K562 (cell line): ENCODE measurements at regions not wholly inside any gene's neighbourhood (a gene's known extent, or its start where the extent isn't known, plus 50 kb on each side); places are given as distances from the start of the nearest gene placed in this dataset.

Experiments used
- ATAC-seq: fragments of 200-7000 bp; cut with Tn5 transposase; 3 replicates; pipeline ENCODE4 v1.9.1; 2020; ENCODE audit warnings: moderate library complexity
- BruUV-seq: library from RNA; stranded (reverse); fragments of 400-500 nt; replicated peaks from 2 replicates; lab custom pipeline; 2021; lab: Mats Ljungman, UMichigan
- CTCF ChIA-PET: fragments of 300-600 bp; formaldehyde crosslinking; extraction: SDS; loops from one replicate; lab custom pipeline; 2021; ENCODE audit warnings: low intra/inter-chr PET ratio; lab: Yijun Ruan, JAX
- POLR2A ChIA-PET: fragments of 300-600, 350-650 bp; sonication (Branson Sonifier 250); formaldehyde crosslinking; extraction: SDS; loops from one replicate; lab custom pipeline; 2021; ENCODE audit warnings: antibody characterized with exemption, inconsistent platforms; lab: Yijun Ruan, JAX
- DNase-seq, 4 experiments: peaks; one replicate each; pipeline versions ENCODE4 v3.0.0 to v3.0.0-alpha.2; 2011 to 2018; ENCODE audit warnings: low spot score in 3 of 4, mixed read lengths in 3 of 4; ENCODE audit errors: extremely low read depth in 1 of 4
- FAIRE-seq: peaks from 2 replicates; lab custom pipeline; 2011; peaks lifted over from hg19 to GRCh38; lab: Jason Lieb, UNC
- H2AFZ ChIP-seq: 2 replicates; pipeline ENCODE4 v1.6.0; 2011; ENCODE audit warnings: low read depth, low read length, control low read depth, inconsistent platforms
- H3K27ac ChIP-seq: fragments of 200-600 bp; 3 replicates; pipeline ENCODE4 v1.8.0; 2011; ENCODE audit warnings: low read depth, mild to moderate bottlenecking, control low read depth, inconsistent platforms, low read length, moderate library complexity, mixed read lengths; ENCODE audit errors: extremely low read depth
- H3K27me3 ChIP-seq, 2 experiments: fragments of 300-600 bp in 1 of 2; 2 replicates in 1 of 2; 3 replicates in 1 of 2; pipeline versions ENCODE4 v1.6.0 to v1.8.0; 2011; ENCODE audit warnings: inconsistent platforms in 2 of 2, low read length in 2 of 2, mild to moderate bottlenecking in 1 of 2, mixed read lengths in 1 of 2, moderate library complexity in 1 of 2; ENCODE audit not compliant: control insufficient read depth in 2 of 2, insufficient read depth in 2 of 2
- H3K36me3 ChIP-seq: fragments of 300-600 bp; 3 replicates; pipeline ENCODE4 v1.8.0; 2011; ENCODE audit warnings: mild to moderate bottlenecking, low read length, inconsistent platforms; ENCODE audit not compliant: control insufficient read depth, insufficient read depth
- H3K4me1 ChIP-seq, 2 experiments: fragments of 200-600 bp in 1 of 2; replicated peaks in 1 of 2; 2 replicates in 1 of 2; 3 replicates in 1 of 2; pipeline versions ENCODE4 v1.5.1 to v1.8.0; 2011; ENCODE audit warnings: inconsistent platforms in 2 of 2, low read length in 2 of 2, mild to moderate bottlenecking in 1 of 2, mixed read lengths in 1 of 2, moderate library complexity in 1 of 2; ENCODE audit not compliant: control insufficient read depth in 2 of 2, insufficient read depth in 2 of 2
- H3K4me2 ChIP-seq: 2 replicates; pipeline ENCODE4 v1.6.1; 2011; ENCODE audit warnings: low read length, control low read depth, inconsistent platforms, mixed read lengths; ENCODE audit not compliant: insufficient read depth
- H3K4me3 ChIP-seq: fragments of 200-600 bp; sonication (generic), shearing (Covaris generic); 2 replicates; pipeline ENCODE4 v1.5.1; 2016; ENCODE audit warnings: control low read depth, inconsistent platforms
- H3K79me2 ChIP-seq: fragments of 200-600 bp; 3 replicates; pipeline ENCODE4 v1.8.0; 2011; ENCODE audit warnings: low read length, inconsistent platforms; ENCODE audit not compliant: control insufficient read depth, insufficient read depth
- H3K9ac ChIP-seq, 2 experiments: 2 replicates each; pipeline versions ENCODE4 v1.6.0 to v1.6.1; 2011; ENCODE audit warnings: low read depth in 2 of 2, low read length in 2 of 2, control low read depth in 1 of 2, inconsistent platforms in 1 of 2, mild to moderate bottlenecking in 1 of 2, mixed read lengths in 1 of 2; ENCODE audit not compliant: insufficient read depth in 1 of 2
- H3K9me1 ChIP-seq: one replicate; pipeline ENCODE4 v1.6.0; 2011; ENCODE audit warnings: inconsistent platforms, mild to moderate bottlenecking, low read length, moderate library complexity; ENCODE audit not compliant: control insufficient read depth, insufficient read depth
- H3K9me3 ChIP-seq: replicated peaks from 2 replicates; pipeline ENCODE4 v1.5.1; 2011; ENCODE audit warnings: low read depth, low read length, inconsistent platforms; ENCODE audit not compliant: control insufficient read depth, insufficient read depth
- H4K20me1 ChIP-seq: replicated peaks from 2 replicates; pipeline ENCODE4 v1.6.1; 2011; ENCODE audit warnings: low read length, inconsistent platforms, mixed read lengths; ENCODE audit not compliant: control insufficient read depth, insufficient read depth
- HLTF ChIP-seq: fragments of 450-650 bp; IDR thresholded peaks from 2 replicates; pipeline ENCODE4 v1.6.1; 2016
- RBFOX2 ChIP-seq: fragments of 200-400 bp; formaldehyde crosslinking; IDR thresholded peaks from 2 replicates; pipeline ENCODE4 v1.6.1; 2017; ENCODE audit warnings: low read depth, mild to moderate bottlenecking, low read length, moderate library complexity
- RFX1 ChIP-seq: fragments of 450-650 bp; IDR thresholded peaks from 2 replicates; pipeline ENCODE4 v1.6.1; 2016; ENCODE audit warnings: mild to moderate bottlenecking, moderate library complexity
- SMAD4 ChIP-seq: fragments of 250-450 bp; sonication (Bioruptor Pico); conservative IDR thresholded peaks from 2 replicates; pipeline ENCODE4 v1.8.0; 2021; ENCODE audit warnings: inconsistent platforms, mild to moderate bottlenecking, moderate library complexity
- ZNF318 ChIP-seq, 2 experiments: fragments of 450-650 bp; IDR thresholded peaks; 2 replicates each; pipeline ENCODE4 v1.6.1; 2016; ENCODE audit warnings: mild to moderate bottlenecking in 2 of 2, borderline replicate concordance in 1 of 2, low read depth in 1 of 2, moderate library complexity in 1 of 2
- ZNF584 ChIP-seq: fragments of 200-800 bp; sonication (Bioruptor generic); IDR thresholded peaks from 2 replicates; pipeline ENCODE4 v1.6.1; 2016; ENCODE audit warnings: low read depth, mild to moderate bottlenecking, missing genetic modification characterization, missing compliant biosample characterization
- WGBS: fragments of 100-300 bp; shearing (Covaris generic); methylation state at CpG from one replicate; pipeline ENCODE4 v1.1.6; 2016; ENCODE audit warnings: low coverage, mixed read lengths; ENCODE audit not compliant: insufficient coverage; ENCODE audit errors: missing lambda C conversion rate; 5-methylcytosine and 5-hydroxymethylcytosine counted together
- in situ Hi-C: fragments of 300-500 bp; cut with MboI; formaldehyde crosslinking; loops from 4 replicates; pipeline ENCODE4 v1.15.0; 2018; ENCODE audit warnings: inconsistent platforms, mixed read lengths
- intact Hi-C: fragments of 100-400 bp; cut with micrococcal nuclease; formaldehyde crosslinking; loops from 2 replicates; pipeline ENCODE4 v1.14.2; 2022

GRCh38 chr2:59538398-59538911, 1015.0 kb downstream of the BCL11A start:
- in situ Hi-C loops (no loop called here), intact Hi-C loops (no loop called here)
- Histone ChIP-seq H3K9me3 (no peaks in the 10 kb centered on the region), H3K36me3 (no peaks in the 10 kb centered on the region), H3K27me3 (no peaks in the 10 kb centered on the region), H3K4me1 (no peaks in the 10 kb centered on the region), H3K9ac (no peak overlapping the region), H3K27ac (no peak overlapping the region), H3K79me2 (no peaks in the 10 kb centered on the region), H3K4me3 (no peak overlapping the region), H2AFZ (no peak overlapping the region), H3K4me2 (no peak overlapping the region), H3K9me1 (no peaks in the 10 kb centered on the region), H4K20me1 (no peaks in the 10 kb centered on the region)
- POLR2A ChIA-PET: no interaction called here
- DNase-seq (no peak), ATAC-seq (no peak), FAIRE-seq (no peak)
- CTCF ChIA-PET: no interaction called here
- TF ChIP-seq RBFOX2: no peak
- no peak for TF ChIP-seq SMAD4 (CRISPR knock-in tag)
- no peak for TF ChIP-seq RFX1
- WGBS: 0% methylated on average over 2 of the region's 2 CpGs
- no TSS peak for BruUV-seq

- ChIA-PET CTCF (no interaction called here), POLR2A (no interaction called here)
- Histone ChIP-seq H3K4me2 (no peak overlapping the region), H3K79me2 (no peaks in the 10 kb centered on the region), H3K4me3 (no peak overlapping the region), H2AFZ (no peak overlapping the region), H3K9ac (no peak overlapping the region), H3K36me3 (no peaks in the 10 kb centered on the region), H3K9me1 (no peaks in the 10 kb centered on the region), H3K27me3 (no peaks in the 10 kb centered on the region), H3K4me1 (no peaks in the 10 kb centered on the region), H3K27ac (no peak overlapping the region), H3K9me3 (no peaks in the 10 kb centered on the region; the same call in 1 of the 2 replicates), H4K20me1 (no peaks in the 10 kb centered on the region)
- no peak for ATAC-seq
- DNase-seq: no peak
- no TSS peak for BruUV-seq
- no peak for FAIRE-seq
- WGBS: 0% methylated on average over 3 of the region's 3 CpGs
- in situ Hi-C loops: no loop called here
- intact Hi-C loops: no loop called here
- no peak for TF ChIP-seq HLTF
- no peak for TF ChIP-seq ZNF318 (IDR thresholded peaks at IDR 0.05; ENCODE audit: borderline replicate concordance in 1 of 2, low read depth in 1 of 2)
- TF ChIP-seq ZNF584 (CRISPR knock-in tag): no peak
Measured at GRCh38 chr2:59532808-59533207, 1020.6 kb downstream of the BCL11A start.
